ENCODE measurements at regions not wholly inside any gene's neighbourhood (a gene's known extent, or its start where the extent isn't known, plus 50 kb on each side); places are given as distances from the start of the nearest gene placed in this dataset.
"Not testable (repeated sequence)": the region's sequence is repeated elsewhere in the genome, so short reads cannot be mapped to it uniquely, and the experiment has no call there.

DNA sequence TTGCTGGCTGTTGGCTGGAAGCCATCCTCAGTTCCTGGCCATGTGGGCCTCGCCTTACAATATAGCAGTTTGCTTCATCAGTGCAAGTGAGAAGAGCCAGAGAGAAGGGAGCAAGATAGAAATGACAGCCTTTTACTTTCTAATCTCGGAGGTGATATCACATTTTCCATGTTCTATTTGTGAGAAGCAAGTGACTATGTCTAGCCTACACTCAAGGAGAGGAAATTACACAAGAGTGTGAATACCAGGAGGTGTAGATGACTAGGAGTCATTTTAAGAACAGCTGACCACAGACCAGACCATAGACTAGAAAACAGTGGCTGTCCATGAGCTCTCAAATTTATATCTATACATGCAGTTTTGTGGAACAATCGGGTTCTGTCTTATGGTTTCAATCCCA lies 163.0 kb upstream of the NRXN3 start:
- H2AFZ ChIP-seq (ENCODE audit: low read length) = no peak overlapping the region
- H3K4me2 ChIP-seq (ENCODE audit: insufficient read depth, low read length, poor library complexity, severe bottlenecking) = no peak overlapping the region
- H3K9ac ChIP-seq (ENCODE audit: low read depth, low read length, poor library complexity) = no peak overlapping the region
- no peaks in the 10 kb centered on the region for H3K4me1 ChIP-seq (ENCODE audit: control insufficient read depth in 2 of 2, insufficient read depth in 1 of 2, low read depth in 1 of 2, low read length in 2 of 2)
- no peak overlapping the region for H3K18ac ChIP-seq (ENCODE audit: low read length)
- no peaks in the 10 kb centered on the region for H3K36me3 ChIP-seq (replicated peaks in 1 of 2; ENCODE audit: control insufficient read depth in 2 of 2, insufficient read depth in 2 of 2, low read length in 2 of 2)
- no peaks in the 10 kb centered on the region for H3K27me3 ChIP-seq (ENCODE audit: control insufficient read depth in 3 of 3, insufficient read depth in 3 of 3, low read depth in 1 of 3, low read length in 3 of 3)
- no peak overlapping the region for H4K91ac ChIP-seq (ENCODE audit: low read depth, low read length, poor library complexity)
- no peak overlapping the region for H2BK120ac ChIP-seq (ENCODE audit: low read depth, low read length)
- H3K9me3 ChIP-seq (replicated peaks in 1 of 2; ENCODE audit: control insufficient read depth in 2 of 2, insufficient read depth in 1 of 2, low read depth in 1 of 2, low read length in 2 of 2) = peaks cover 0 to 2% of the 10 kb centered on the region in 2 donors
- no CpG with 5 or more reads among the region's 3 CpGs for WGBS, 2 donors (ENCODE audit: extremely low coverage in 2 of 2, insufficient read length in 2 of 2, insufficient replicate concordance in 1 of 2)
- no peak overlapping the region for H2BK12ac ChIP-seq (ENCODE audit: low read length)
- no peak overlapping the region for H2AK5ac ChIP-seq (ENCODE audit: low read depth, low read length)
- H3K27ac ChIP-seq (replicated peaks; ENCODE audit: low read length) = no peak overlapping the region
- H3K4me3 ChIP-seq (ENCODE audit: low read length in 2 of 2) = no peak overlapping the region
- H2BK5ac ChIP-seq (ENCODE audit: low read length) = no peak overlapping the region
- H2BK15ac ChIP-seq (ENCODE audit: low read length) = no peak overlapping the region
- no peak overlapping the region for H3K14ac ChIP-seq (ENCODE audit: low read length)
- no peak overlapping the region for H4K8ac ChIP-seq (ENCODE audit: low read depth, low read length)
- DNase-seq (ENCODE audit: low spot score) = no peak
- H3K79me1 ChIP-seq (ENCODE audit: low read depth, low read length) = no peaks in the 10 kb centered on the region
- no peak overlapping the region for H3K23ac ChIP-seq (ENCODE audit: low read depth, low read length, poor library complexity)
- no peak overlapping the region for H3K4ac ChIP-seq (ENCODE audit: low read length)

DNA sequence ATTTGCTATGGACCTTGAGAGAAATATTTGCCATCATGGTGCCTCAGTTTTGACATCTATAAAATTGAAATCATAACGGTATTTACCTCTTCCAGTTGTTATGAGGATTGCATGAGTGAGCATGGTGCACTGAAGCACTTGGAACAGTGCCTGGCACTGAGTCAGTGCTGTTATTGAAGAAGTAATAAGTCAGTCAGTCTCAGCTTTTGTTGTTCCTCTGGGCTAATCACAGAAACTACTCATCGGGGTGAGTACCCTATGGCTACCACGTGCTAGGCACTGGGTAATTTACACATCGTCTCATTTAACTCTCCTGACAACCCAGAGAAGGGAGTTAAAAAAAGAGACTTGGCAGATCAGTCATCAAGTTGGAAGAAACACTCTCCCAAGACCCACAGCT lies 159.5 kb upstream of the NRXN3 start:
- H3K18ac ChIP-seq (ENCODE audit: low read length) = no peak overlapping the region
- H4K91ac ChIP-seq (ENCODE audit: low read depth, low read length, poor library complexity) = no peak overlapping the region
- H3K14ac ChIP-seq (ENCODE audit: low read length) = no peak overlapping the region
- H3K23ac ChIP-seq (ENCODE audit: low read depth, low read length, poor library complexity) = no peak overlapping the region
- no peak for DNase-seq (ENCODE audit: low spot score)
- no peak overlapping the region for H2BK12ac ChIP-seq (ENCODE audit: low read length)
- H2AFZ ChIP-seq (ENCODE audit: low read length) = no peak overlapping the region
- no peak overlapping the region for H3K4me2 ChIP-seq (ENCODE audit: insufficient read depth, low read length, poor library complexity, severe bottlenecking)
- no peak overlapping the region for H4K8ac ChIP-seq (ENCODE audit: low read depth, low read length)
- no peaks in the 10 kb centered on the region for H3K79me1 ChIP-seq (ENCODE audit: low read depth, low read length)
- no peaks in the 10 kb centered on the region for H3K4me1 ChIP-seq (ENCODE audit: control insufficient read depth in 2 of 2, insufficient read depth in 1 of 2, low read depth in 1 of 2, low read length in 2 of 2)
- no peak overlapping the region for H2BK15ac ChIP-seq (ENCODE audit: low read length)
- H3K36me3 ChIP-seq (replicated peaks in 1 of 2; ENCODE audit: control insufficient read depth in 2 of 2, insufficient read depth in 2 of 2, low read length in 2 of 2) = no peaks in the 10 kb centered on the region
- H2BK120ac ChIP-seq (ENCODE audit: low read depth, low read length) = no peak overlapping the region
- WGBS, 2 donors (ENCODE audit: extremely low coverage in 2 of 2, insufficient read length in 2 of 2, insufficient replicate concordance in 1 of 2) = no CpG with 5 or more reads among the region's 4 CpGs
- H3K9me3 ChIP-seq (replicated peaks in 1 of 2; ENCODE audit: control insufficient read depth in 2 of 2, insufficient read depth in 1 of 2, low read depth in 1 of 2, low read length in 2 of 2) = no peaks in the 10 kb centered on the region
- no peaks in the 10 kb centered on the region for H3K27me3 ChIP-seq (ENCODE audit: control insufficient read depth in 3 of 3, insufficient read depth in 3 of 3, low read depth in 1 of 3, low read length in 3 of 3)
- no peak overlapping the region for H3K4ac ChIP-seq (ENCODE audit: low read length)
- H3K4me3 ChIP-seq (ENCODE audit: low read length in 2 of 2) = no peak overlapping the region
- no peak overlapping the region for H2BK5ac ChIP-seq (ENCODE audit: low read length)
- no peak overlapping the region for H3K27ac ChIP-seq (replicated peaks; ENCODE audit: low read length)
- H3K9ac ChIP-seq (ENCODE audit: low read depth, low read length, poor library complexity) = no peak overlapping the region
- H2AK5ac ChIP-seq (ENCODE audit: low read depth, low read length) = no peak overlapping the region

- not testable (repeated sequence) for H3K27ac ChIP-seq (replicated peaks; ENCODE audit: low read length)
Observed at GRCh38 chr14:78013911-78014310, 156.3 kb upstream of the NRXN3 start.

DNA sequence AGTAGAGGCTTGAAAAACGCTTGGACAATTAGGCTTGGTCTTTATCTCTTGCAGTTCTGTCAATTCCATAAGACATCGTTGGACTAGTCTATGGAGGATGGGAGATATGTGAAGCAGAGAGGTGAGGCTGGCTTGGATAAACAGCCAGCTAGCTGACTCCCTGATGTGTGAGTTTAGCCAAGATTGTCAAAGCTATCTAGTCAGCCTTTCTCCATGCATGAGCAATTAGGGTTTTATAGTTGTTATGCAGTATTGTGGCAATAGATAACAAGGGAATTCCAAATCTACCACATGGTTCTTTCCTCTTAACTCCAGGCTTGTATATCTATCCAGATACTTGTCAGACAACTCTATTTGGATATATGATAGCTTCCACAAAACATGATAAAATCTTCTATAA lies 153.6 kb upstream of the NRXN3 start:
- no peak for DNase-seq (ENCODE audit: low spot score)
- H2BK12ac ChIP-seq (ENCODE audit: low read length) = no peak overlapping the region
- H3K9me3 ChIP-seq (replicated peaks in 1 of 2; ENCODE audit: control insufficient read depth in 2 of 2, insufficient read depth in 1 of 2, low read depth in 1 of 2, low read length in 2 of 2) = no peaks in the 10 kb centered on the region
- H3K23ac ChIP-seq (ENCODE audit: low read depth, low read length, poor library complexity) = no peak overlapping the region
- H3K18ac ChIP-seq (ENCODE audit: low read length) = no peak overlapping the region
- no peaks in the 10 kb centered on the region for H3K27me3 ChIP-seq (ENCODE audit: control insufficient read depth in 3 of 3, insufficient read depth in 3 of 3, low read depth in 1 of 3, low read length in 3 of 3)
- no peak overlapping the region for H3K4me2 ChIP-seq (ENCODE audit: insufficient read depth, low read length, poor library complexity, severe bottlenecking)
- no peak overlapping the region for H3K4me3 ChIP-seq (ENCODE audit: low read length in 2 of 2)
- no peak overlapping the region for H2AK5ac ChIP-seq (ENCODE audit: low read depth, low read length)
- H2BK15ac ChIP-seq (ENCODE audit: low read length) = no peak overlapping the region
- no CpG with 5 or more reads among the region's 2 CpGs for WGBS, 2 donors (ENCODE audit: extremely low coverage in 2 of 2, insufficient read length in 2 of 2, insufficient replicate concordance in 1 of 2)
- H2AFZ ChIP-seq (ENCODE audit: low read length) = no peak overlapping the region
- H3K79me1 ChIP-seq (ENCODE audit: low read depth, low read length) = no peaks in the 10 kb centered on the region
- no peak overlapping the region for H2BK5ac ChIP-seq (ENCODE audit: low read length)
- H3K27ac ChIP-seq (replicated peaks; ENCODE audit: low read length) = no peak overlapping the region
- H3K14ac ChIP-seq (ENCODE audit: low read length) = no peak overlapping the region
- H3K4me1 ChIP-seq (ENCODE audit: control insufficient read depth in 2 of 2, insufficient read depth in 1 of 2, low read depth in 1 of 2, low read length in 2 of 2) = no peaks in the 10 kb centered on the region
- H4K8ac ChIP-seq (ENCODE audit: low read depth, low read length) = no peak overlapping the region
- no peak overlapping the region for H3K4ac ChIP-seq (ENCODE audit: low read length)
- H2BK120ac ChIP-seq (ENCODE audit: low read depth, low read length) = no peak overlapping the region
- no peak overlapping the region for H4K91ac ChIP-seq (ENCODE audit: low read depth, low read length, poor library complexity)
- H3K36me3 ChIP-seq (replicated peaks in 1 of 2; ENCODE audit: control insufficient read depth in 2 of 2, insufficient read depth in 2 of 2, low read length in 2 of 2) = no peaks in the 10 kb centered on the region
- H3K9ac ChIP-seq (ENCODE audit: low read depth, low read length, poor library complexity) = no peak overlapping the region

More at GRCh38 chr14:78013911-78014310, 156.3 kb upstream of the NRXN3 start:
- not testable (repeated sequence) for H3K4me1 ChIP-seq (ENCODE audit: control insufficient read depth in 2 of 2, insufficient read depth in 1 of 2, low read depth in 1 of 2, low read length in 2 of 2); H3K18ac ChIP-seq (ENCODE audit: low read length); H2BK15ac ChIP-seq (ENCODE audit: low read length); H2AFZ ChIP-seq (ENCODE audit: low read length); H3K23ac ChIP-seq (ENCODE audit: low read depth, low read length, poor library complexity); H3K4me3 ChIP-seq (ENCODE audit: low read length in 2 of 2); H2AK5ac ChIP-seq (ENCODE audit: low read depth, low read length); H2BK5ac ChIP-seq (ENCODE audit: low read length); H3K79me1 ChIP-seq (ENCODE audit: low read depth, low read length); H3K14ac ChIP-seq (ENCODE audit: low read length); H2BK12ac ChIP-seq (ENCODE audit: low read length); H3K9me3 ChIP-seq (replicated peaks in 1 of 2; ENCODE audit: control insufficient read depth in 2 of 2, insufficient read depth in 1 of 2, low read depth in 1 of 2, low read length in 2 of 2); H3K36me3 ChIP-seq (replicated peaks in 1 of 2; ENCODE audit: control insufficient read depth in 2 of 2, insufficient read depth in 2 of 2, low read length in 2 of 2); H3K27me3 ChIP-seq (ENCODE audit: control insufficient read depth in 3 of 3, insufficient read depth in 3 of 3, low read depth in 1 of 3, low read length in 3 of 3); H3K4me2 ChIP-seq (ENCODE audit: insufficient read depth, low read length, poor library complexity, severe bottlenecking); H4K8ac ChIP-seq (ENCODE audit: low read depth, low read length); H2BK120ac ChIP-seq (ENCODE audit: low read depth, low read length); DNase-seq (ENCODE audit: low spot score); H4K91ac ChIP-seq (ENCODE audit: low read depth, low read length, poor library complexity); H3K9ac ChIP-seq (ENCODE audit: low read depth, low read length, poor library complexity); H3K4ac ChIP-seq (ENCODE audit: low read length)
- no CpG with 5 or more reads among the region's 22 CpGs for WGBS, 2 donors (ENCODE audit: extremely low coverage in 2 of 2, insufficient read length in 2 of 2, insufficient replicate concordance in 1 of 2)

Data from neuronal stem cell (in vitro differentiated cells).